HG03354 (cell line): ENCODE measurements at regions not wholly inside any gene's neighbourhood (a gene's known extent, or its start where the extent isn't known, plus 50 kb on each side); places are given as distances from the start of the nearest gene placed in this dataset.
A peak's percentile ranks its signal among the peaks of the same experiment; 100 is the strongest.

Experiments
- ATAC-seq: cut with Tn5 transposase; IDR thresholded peaks from one replicate; pipeline ENCODE4 v1.9.1; 2021; ENCODE audit warnings: mild to moderate bottlenecking; ENCODE audit not compliant: unreplicated experiment, poor library complexity, severe bottlenecking

DNA sequence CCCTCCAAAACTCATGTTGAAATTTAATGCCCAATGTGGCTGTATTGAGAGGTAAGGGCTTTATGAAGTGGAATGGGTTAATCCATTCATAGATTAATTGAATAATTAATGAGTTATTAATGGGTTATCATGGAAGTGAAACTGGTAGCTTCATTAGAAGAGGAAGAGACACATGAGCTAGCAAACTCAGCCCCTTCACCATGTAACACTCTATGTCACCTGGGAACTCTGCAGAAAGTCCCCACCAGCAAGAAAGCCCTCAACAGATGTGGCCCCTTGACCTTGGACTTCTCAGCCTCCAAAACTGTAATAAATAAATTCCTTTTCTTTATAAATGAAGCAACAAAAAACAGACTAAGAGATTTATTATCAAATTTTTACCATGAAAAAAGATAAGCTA is 223.5 kb downstream of the KLF12 start:
- ATAC-seq = no peak

- ATAC-seq = no peak
Measured at GRCh38 chr13:73908809-73909208, 225.4 kb downstream of the KLF12 start.

- no peak for ATAC-seq
Measured at GRCh38 chr13:73904625-73905024, 229.6 kb downstream of the KLF12 start.

GRCh38 chr13:73903561-73903960 is 230.6 kb downstream of the KLF12 start:
- no peak for ATAC-seq

DNA sequence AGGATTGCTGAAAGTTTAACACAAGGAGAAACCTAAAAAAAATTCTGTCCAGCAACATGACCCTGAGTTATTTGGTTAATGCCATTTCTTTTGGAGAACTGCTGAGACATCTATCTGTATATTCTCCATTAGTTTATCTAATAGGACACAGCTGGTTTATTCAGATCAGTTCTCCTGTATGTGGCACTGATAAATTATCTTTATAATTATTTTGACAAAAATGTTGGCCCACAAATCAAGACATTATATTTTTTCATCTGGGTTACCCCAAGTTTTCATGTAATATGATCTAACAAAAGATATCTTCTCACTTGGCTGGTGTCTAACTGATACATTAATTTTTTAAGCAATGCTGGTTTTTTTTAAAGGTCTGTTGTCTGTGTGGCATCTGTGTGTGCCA is 231.4 kb downstream of the KLF12 start:
- ATAC-seq = no peak

DNA sequence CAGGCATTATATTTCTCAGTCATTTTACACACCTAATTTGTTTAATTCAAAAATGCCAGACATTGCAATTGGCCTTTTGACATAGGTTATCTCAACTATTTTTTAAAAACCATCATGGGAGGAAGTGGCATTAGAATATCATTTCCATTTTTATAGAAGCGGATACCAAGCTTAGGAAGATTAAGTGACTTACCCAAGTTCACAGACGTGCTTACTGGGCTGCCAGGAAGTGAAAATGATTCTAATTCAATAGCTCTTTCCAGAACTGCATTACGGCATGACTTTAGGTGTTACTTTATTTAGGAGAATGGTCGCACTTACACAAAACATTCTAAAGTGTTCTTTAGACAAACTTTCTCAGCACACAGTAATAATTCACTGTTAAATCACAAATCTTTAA is 231.9 kb downstream of the KLF12 start:
- no peak for ATAC-seq

DNA sequence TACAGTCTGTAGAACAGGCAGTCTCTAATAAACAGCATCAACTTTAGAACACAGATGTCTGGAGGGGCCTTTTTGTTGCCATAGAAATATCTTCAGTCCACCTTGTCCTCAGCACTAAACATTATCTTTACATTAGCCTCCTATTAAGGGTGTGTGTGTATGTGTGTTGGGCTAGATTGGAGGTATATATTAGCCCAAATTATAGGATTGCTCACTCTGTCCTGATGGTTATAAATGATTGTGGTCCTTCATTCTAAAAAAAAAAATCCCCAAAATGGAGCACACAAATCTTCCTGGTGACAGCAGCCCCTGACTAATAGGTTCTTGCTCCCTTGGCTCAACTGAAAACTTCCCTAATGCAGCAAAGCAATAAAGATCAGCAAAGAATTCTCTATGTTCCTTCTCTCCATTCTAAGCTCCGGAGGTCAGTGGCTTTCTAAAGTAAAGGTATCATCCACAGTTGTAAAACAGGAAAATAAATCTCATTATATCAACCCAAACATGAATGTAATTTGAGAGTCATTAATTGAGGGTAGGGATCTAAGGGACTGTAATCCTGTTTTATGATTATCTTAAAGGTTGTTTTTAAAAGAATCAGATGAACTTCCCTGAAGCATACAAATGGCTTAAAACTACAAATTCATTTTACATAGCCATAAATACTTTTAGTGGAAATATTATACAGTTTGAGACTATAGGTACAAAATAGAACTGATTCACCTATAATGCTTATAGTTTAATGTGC is 232.7 kb downstream of the KLF12 start:
- ATAC-seq = no peak

DNA sequence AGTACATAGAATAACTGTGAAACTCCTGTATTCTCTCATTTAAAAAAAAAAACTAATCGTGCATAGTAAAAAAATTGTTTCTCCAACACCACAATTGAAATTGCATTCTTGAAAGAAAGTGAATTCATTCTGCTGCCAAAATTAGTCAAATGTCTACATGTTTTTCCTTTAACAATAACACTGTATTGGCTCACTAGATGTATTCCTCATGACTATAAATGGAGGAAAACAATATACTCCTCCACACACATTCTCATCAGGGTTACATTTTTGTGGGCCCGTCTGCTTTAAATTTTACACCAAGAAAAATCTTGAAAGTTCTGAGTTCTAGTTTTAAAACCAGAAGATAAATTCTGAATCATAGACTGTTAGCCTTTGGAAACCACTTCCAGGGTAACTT is 233.6 kb downstream of the KLF12 start:
- ATAC-seq = no peak

DNA sequence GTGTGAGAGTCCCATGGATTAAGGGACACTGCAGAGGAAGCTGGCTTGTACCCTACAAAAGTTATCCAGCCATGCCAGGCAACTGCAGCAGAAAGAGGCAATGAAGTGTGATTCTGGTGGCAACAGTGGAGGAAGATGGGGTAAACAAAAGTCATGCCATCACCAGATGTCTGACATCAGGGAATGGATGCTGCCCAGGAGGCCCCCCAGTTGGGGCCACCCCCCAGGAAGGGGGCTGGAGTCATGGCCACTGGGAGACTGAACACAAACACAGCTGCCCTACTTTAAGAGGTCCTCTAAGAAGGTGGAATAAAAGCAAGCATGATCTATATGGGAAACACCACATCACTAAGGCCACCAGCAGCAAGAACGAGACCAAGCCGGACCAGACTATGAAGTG is 235.3 kb downstream of the KLF12 start:
- no peak for ATAC-seq

- no peak for ATAC-seq
Measured at GRCh38 chr13:73898276-73898675, 235.9 kb downstream of the KLF12 start.

DNA sequence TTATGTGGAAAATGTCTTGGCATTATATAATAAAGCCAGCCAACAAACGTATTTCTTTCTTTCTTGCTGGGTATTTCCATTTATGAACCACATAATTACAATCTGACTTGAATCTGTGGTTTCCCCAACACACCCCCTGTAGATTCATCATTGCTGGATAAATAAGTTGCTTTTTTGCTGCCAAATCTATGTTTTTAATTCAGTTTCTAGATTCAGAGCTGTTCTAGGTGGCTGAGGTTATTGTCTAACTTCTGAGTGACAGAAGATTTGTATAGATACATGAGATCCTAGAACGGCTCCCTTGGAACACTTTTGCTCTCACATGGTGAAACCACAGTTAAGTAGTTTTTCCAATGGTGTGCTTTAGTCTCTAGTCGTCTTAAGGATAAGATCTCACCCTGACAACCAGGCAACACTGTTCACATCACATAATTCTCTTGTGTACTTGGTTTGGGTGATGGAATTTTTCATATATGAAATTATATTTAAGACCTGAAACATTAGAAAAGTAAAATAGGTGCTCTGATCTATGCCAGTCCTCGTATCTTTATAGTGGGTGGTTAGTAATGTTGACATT is 239.1 kb downstream of the KLF12 start:
- no peak for ATAC-seq

GRCh38 chr13:73893833-73894232 is 240.4 kb downstream of the KLF12 start:
- ATAC-seq = no peak

GRCh38 chr13:73891805-73892204 is 242.4 kb downstream of the KLF12 start:
- no peak for ATAC-seq

DNA sequence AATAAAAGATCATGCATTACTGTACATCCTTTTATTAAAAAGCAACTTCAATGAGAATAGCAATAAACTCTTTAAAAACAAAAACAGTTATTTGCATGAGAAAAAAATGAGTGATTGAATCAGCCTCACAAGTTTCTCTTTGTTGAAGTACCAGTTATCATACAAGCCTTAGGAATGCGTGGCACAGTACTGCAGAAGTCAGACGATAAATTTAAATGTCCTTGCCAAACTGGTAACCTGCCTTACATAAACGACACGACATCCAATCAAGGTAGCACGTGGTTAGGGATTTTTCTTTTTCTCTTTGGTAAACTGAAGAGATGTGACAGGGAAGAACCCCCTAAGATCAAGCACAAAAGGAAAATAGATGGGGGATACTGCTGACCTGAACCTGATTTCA is 251.0 kb downstream of the KLF12 start:
- no peak for ATAC-seq

DNA sequence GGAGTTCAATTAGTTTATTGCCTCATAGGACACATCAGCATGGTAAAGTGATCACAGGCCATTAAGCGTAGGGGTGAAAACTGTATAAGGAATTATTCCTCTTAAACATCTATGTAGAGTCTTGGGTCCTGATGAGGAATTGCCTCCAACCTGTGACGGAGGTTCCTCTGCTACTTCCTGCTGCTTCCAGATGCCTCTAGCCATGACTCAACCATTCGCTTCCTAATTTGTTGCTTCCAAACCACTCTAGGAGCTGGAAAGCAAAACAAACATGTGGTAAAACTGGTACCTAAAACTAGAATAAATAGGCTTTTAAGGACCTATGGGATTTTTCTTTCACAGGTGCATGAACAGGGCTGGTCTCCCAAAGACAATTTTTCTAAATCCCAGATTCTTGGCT is 253.8 kb downstream of the KLF12 start:
- no peak for ATAC-seq

- ATAC-seq = no peak
Measured at GRCh38 chr13:73879346-73880015, 254.7 kb downstream of the KLF12 start.

DNA sequence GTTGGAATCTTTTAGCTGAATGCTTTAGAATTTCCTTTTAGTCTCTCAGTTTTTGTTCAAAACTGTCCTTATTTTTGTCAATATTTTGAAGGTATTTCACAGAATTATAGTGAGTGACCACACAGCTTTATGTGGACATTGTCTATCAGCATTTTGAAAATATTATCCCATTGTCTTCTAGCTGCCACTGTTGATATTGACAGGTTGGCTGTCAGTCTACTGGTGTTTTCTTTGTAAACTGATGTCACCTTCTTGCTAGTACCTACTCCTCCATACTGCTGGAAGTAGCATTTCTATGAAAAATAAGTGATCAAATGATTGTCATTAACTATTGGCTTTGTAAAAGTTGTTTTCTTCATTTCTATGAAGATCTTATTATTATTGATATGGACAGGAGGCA is 256.8 kb downstream of the KLF12 start:
- ATAC-seq = no peak

DNA sequence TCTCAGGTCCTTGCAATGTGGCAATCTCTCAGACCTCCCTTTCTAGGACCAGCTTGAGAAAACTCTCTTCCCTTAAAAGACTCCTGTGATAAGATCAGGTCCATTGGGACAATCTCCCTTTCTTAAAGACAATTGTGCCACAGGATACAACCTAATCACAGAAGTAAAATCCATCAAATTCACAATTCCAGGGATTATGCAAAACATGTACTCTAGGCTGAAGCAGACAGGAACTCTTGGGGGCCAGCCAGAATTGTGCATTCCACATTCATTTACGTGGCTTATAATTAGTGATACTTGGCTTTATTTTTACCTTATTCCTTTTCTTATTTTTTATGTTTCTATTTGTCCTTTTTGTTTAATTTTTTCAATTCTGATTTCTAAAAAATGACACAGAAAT is 257.9 kb downstream of the KLF12 start:
- ATAC-seq = no peak

GRCh38 chr13:73873940-73874830 is 260.0 kb downstream of the KLF12 start:
- peak; percentile 57 for ATAC-seq

DNA sequence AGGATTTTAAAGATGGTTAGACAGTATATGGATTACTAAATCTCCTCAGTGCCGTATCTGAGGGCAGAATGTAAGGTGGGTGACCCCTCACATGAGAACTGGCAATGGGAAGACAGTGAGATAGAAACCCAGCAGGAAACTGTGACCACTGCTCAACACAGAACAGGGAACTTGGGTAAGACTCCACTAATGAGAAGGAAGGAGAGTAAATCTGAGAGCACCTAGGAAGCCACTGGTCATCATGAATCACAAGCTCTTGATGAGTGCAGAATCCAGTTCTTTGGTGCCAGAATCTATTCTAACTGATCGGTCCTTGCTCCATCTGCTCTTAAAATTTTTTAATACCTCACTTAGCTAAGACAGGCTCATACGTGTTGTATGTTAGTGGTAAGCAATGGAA is 261.8 kb downstream of the KLF12 start:
- no peak for ATAC-seq
